Naive thymus-derived CD8-positive, alpha-beta T cell (primary cell): ENCODE measurements at regions not wholly inside any gene's neighbourhood (a gene's known extent, or its start where the extent isn't known, plus 50 kb on each side); places are given as distances from the start of the nearest gene placed in this dataset.

Experiments
- ATAC-seq, 2 donors: fragments of 150-1000 bp; cut with Tn5 transposase in 1 of 2; sonication (Bioruptor Pico), chemical (Tn5 transposase) in 1 of 2; 1 replicate in 1 of 2; 2 replicates in 1 of 2; pipeline ENCODE4 v1.10.0; 2021; ENCODE audit warnings: mild to moderate bottlenecking in 2 of 2, moderate library complexity in 2 of 2
- POLR2A ChIA-PET: fragments of 350-600 bp; sonication (Branson Sonifier 250); formaldehyde crosslinking; loops from one replicate; lab custom pipeline; 2021; ENCODE audit warnings: antibody characterized with exemption; lab: Charles Lee
- DNase-seq, 10 donors: peaks; one replicate each; pipeline versions ENCODE4 v3.0.0 to v3.0.0-alpha.2; 2020 to 2022
- H3K27ac Mint-ChIP-seq, 10 donors: one replicate each; pipeline ENCODE4 v1.8.0; 2020 to 2022; ENCODE audit warnings: mild to moderate bottlenecking in 10 of 10, mixed read lengths in 10 of 10, moderate library complexity in 4 of 10, inconsistent platforms in 1 of 10
- H3K27me3 Mint-ChIP-seq, 5 donors: one replicate each; pipeline ENCODE4 v1.8.0; 2021 to 2022; ENCODE audit warnings: mixed read lengths in 5 of 5
- H3K36me3 Mint-ChIP-seq, 3 donors: one replicate each; pipeline ENCODE4 v1.8.0; 2020 to 2022; ENCODE audit warnings: mixed read lengths in 3 of 3, mild to moderate bottlenecking in 2 of 3, inconsistent platforms in 1 of 3
- H3K4me1 Mint-ChIP-seq, 4 donors: one replicate each; pipeline ENCODE4 v1.8.0; 2021 to 2022; ENCODE audit warnings: mixed read lengths in 4 of 4
- H3K4me3 Mint-ChIP-seq, 10 donors: one replicate each; pipeline ENCODE4 v1.8.0; 2020 to 2022; ENCODE audit warnings: mild to moderate bottlenecking in 10 of 10, mixed read lengths in 10 of 10, moderate library complexity in 6 of 10, inconsistent platforms in 1 of 10
- H3K9me3 Mint-ChIP-seq, 9 donors: one replicate each; pipeline ENCODE4 v1.8.0; 2020 to 2022; ENCODE audit warnings: mixed read lengths in 9 of 9, mild to moderate bottlenecking in 3 of 9, inconsistent platforms in 1 of 9, moderate library complexity in 1 of 9

GRCh38 chr15:70204652-70205051 lies 106.9 kb upstream of the TLE3 start:
- POLR2A ChIA-PET: no interaction called here
- no peak for ATAC-seq
- no peaks in the 10 kb centered on the region for H3K4me1 Mint-ChIP-seq

GRCh38 chr15:70203981-70204560 lies 106.4 kb upstream of the TLE3 start:
- H3K27me3 Mint-ChIP-seq: peaks cover 0 to 4% (median 0%) of the 10 kb centered on the region in 5 donors
- no peaks in the 10 kb centered on the region for H3K4me1 Mint-ChIP-seq
- ATAC-seq (no peak), DNase-seq (peak in 1 of 10 donors; percentile 24)
- no peaks in the 10 kb centered on the region for H3K9me3 Mint-ChIP-seq
- no peaks in the 10 kb centered on the region for H3K36me3 Mint-ChIP-seq
- H3K27ac Mint-ChIP-seq: no peak overlapping the region
- no peak overlapping the region for H3K4me3 Mint-ChIP-seq
- POLR2A ChIA-PET: no interaction called here

More at GRCh38 chr15:70204652-70205051, 106.9 kb upstream of the TLE3 start:
- Mint-ChIP-seq H3K36me3 (no peaks in the 10 kb centered on the region), H3K27me3 (peaks cover 0 to 4% (median 0%) of the 10 kb centered on the region in 5 donors), H3K9me3 (no peaks in the 10 kb centered on the region), H3K4me3 (no peak overlapping the region), H3K27ac (no peak overlapping the region)
- DNase-seq: peak in 1 of 10 donors; percentile 10

GRCh38 chr15:70202756-70203155 lies 105.0 kb upstream of the TLE3 start:
- no peaks in the 10 kb centered on the region for H3K36me3 Mint-ChIP-seq
- POLR2A ChIA-PET: no interaction called here
- H3K9me3 Mint-ChIP-seq: no peaks in the 10 kb centered on the region
- no peaks in the 10 kb centered on the region for H3K4me1 Mint-ChIP-seq
- ATAC-seq (no peak), DNase-seq (no peak)
- no peak overlapping the region for H3K4me3 Mint-ChIP-seq
- peak overlapping the region in 1 of 10 donors; percentile 66 for H3K27ac Mint-ChIP-seq
- peaks cover 0 to 4% (median 0%) of the 10 kb centered on the region in 5 donors for H3K27me3 Mint-ChIP-seq

- Mint-ChIP-seq H3K4me3 (no peak overlapping the region), H3K9me3 (no peaks in the 10 kb centered on the region), H3K4me1 (no peaks in the 10 kb centered on the region), H3K27me3 (peaks cover 0 to 3% (median 0%) of the 10 kb centered on the region in 5 donors), H3K36me3 (no peaks in the 10 kb centered on the region), H3K27ac (no peak overlapping the region)
- ATAC-seq: no peak
- POLR2A ChIA-PET: no interaction called here
- peak in 1 of 10 donors; percentile 6 for DNase-seq
These were observed 103.7 kb upstream of the TLE3 start for GRCh38 chr15:70201425-70201775.

- peak in 1 of 10 donors; percentile 53 for DNase-seq
- no peaks in the 10 kb centered on the region for H3K36me3 Mint-ChIP-seq
- peaks cover 0 to 2% (median 0%) of the 10 kb centered on the region in 5 donors for H3K27me3 Mint-ChIP-seq
- no peak overlapping the region for H3K27ac Mint-ChIP-seq
- H3K4me1 Mint-ChIP-seq: no peaks in the 10 kb centered on the region
- no peak overlapping the region for H3K4me3 Mint-ChIP-seq
- H3K9me3 Mint-ChIP-seq: no peaks in the 10 kb centered on the region
- no peak for ATAC-seq
- POLR2A ChIA-PET: no interaction called here
These were observed 103.1 kb upstream of the TLE3 start for GRCh38 chr15:70200511-70201424.

- Mint-ChIP-seq H3K27ac (no peak overlapping the region), H3K4me3 (no peak overlapping the region), H3K36me3 (no peaks in the 10 kb centered on the region), H3K4me1 (no peaks in the 10 kb centered on the region), H3K9me3 (no peaks in the 10 kb centered on the region), H3K27me3 (peaks cover 0 to 2% (median 0%) of the 10 kb centered on the region in 5 donors)
- ATAC-seq (no peak), DNase-seq (peak in 1 of 10 donors; percentile 35)
- POLR2A ChIA-PET: no interaction called here
These were observed 102.1 kb upstream of the TLE3 start for GRCh38 chr15:70199540-70200410.

GRCh38 chr15:70199124-70199482 lies 101.4 kb upstream of the TLE3 start:
- no peak for DNase-seq

GRCh38 chr15:70198441-70199123 lies 100.9 kb upstream of the TLE3 start:
- no peaks in the 10 kb centered on the region for H3K36me3 Mint-ChIP-seq
- no peaks in the 10 kb centered on the region for H3K4me1 Mint-ChIP-seq
- ATAC-seq (no peak), DNase-seq (peak in 1 of 10 donors; percentile 50)
- no peak overlapping the region for H3K27ac Mint-ChIP-seq
- H3K27me3 Mint-ChIP-seq: peaks cover 0 to 2% (median 0%) of the 10 kb centered on the region in 5 donors
- no peak overlapping the region for H3K4me3 Mint-ChIP-seq
- H3K9me3 Mint-ChIP-seq: no peaks in the 10 kb centered on the region
- POLR2A ChIA-PET: no interaction called here

More at GRCh38 chr15:70199124-70199482, 101.4 kb upstream of the TLE3 start:
- Mint-ChIP-seq H3K4me3 (no peak overlapping the region), H3K36me3 (no peaks in the 10 kb centered on the region), H3K27ac (no peak overlapping the region), H3K9me3 (no peaks in the 10 kb centered on the region), H3K4me1 (no peaks in the 10 kb centered on the region), H3K27me3 (peaks cover 0 to 2% (median 0%) of the 10 kb centered on the region in 5 donors)
- POLR2A ChIA-PET: no interaction called here
- ATAC-seq: no peak

- DNase-seq (no peak), ATAC-seq (no peak)
- H3K4me3 Mint-ChIP-seq: no peak overlapping the region
- H3K36me3 Mint-ChIP-seq: no peaks in the 10 kb centered on the region
- POLR2A ChIA-PET: interaction anchor here (0.5 kb wide), 1 partner anchor 30 kb away, joined by 3 read pairs; no protein-coding TSS in a partner anchor
- H3K4me1 Mint-ChIP-seq: no peaks in the 10 kb centered on the region
- no peak overlapping the region for H3K27ac Mint-ChIP-seq
- H3K27me3 Mint-ChIP-seq: peaks cover 0 to 2% (median 0%) of the 10 kb centered on the region in 5 donors
- H3K9me3 Mint-ChIP-seq: no peaks in the 10 kb centered on the region
These were observed 100.2 kb upstream of the TLE3 start for GRCh38 chr15:70197945-70198361.

- H3K27me3 Mint-ChIP-seq: peaks cover 0 to 2% (median 0%) of the 10 kb centered on the region in 5 donors
- DNase-seq: peak in 1 of 10 donors; percentile 41
- ATAC-seq: no peak
- H3K9me3 Mint-ChIP-seq: peaks cover 0 to under 1% (median 0%) of the 10 kb centered on the region in 9 donors
- no peaks in the 10 kb centered on the region for H3K36me3 Mint-ChIP-seq
- no peak overlapping the region for H3K4me3 Mint-ChIP-seq
- H3K27ac Mint-ChIP-seq: peak overlapping the region in 1 of 10 donors; percentile 2
- POLR2A ChIA-PET: interaction anchor here (0.5 kb wide), 1 partner anchor 29 kb away, joined by 3 read pairs; no protein-coding TSS in a partner anchor
- H3K4me1 Mint-ChIP-seq: no peaks in the 10 kb centered on the region
These were observed 99.7 kb upstream of the TLE3 start for GRCh38 chr15:70197318-70197944.

GRCh38 chr15:70196372-70197316 lies 98.9 kb upstream of the TLE3 start:
- no peaks in the 10 kb centered on the region for H3K4me1 Mint-ChIP-seq
- peaks cover 0 to 5% (median 3%) of the 10 kb centered on the region in 3 donors for H3K36me3 Mint-ChIP-seq
- ATAC-seq (no peak), DNase-seq (no peak)
- peak overlapping the region in 2 of 10 donors; percentile 2 to 31 for H3K27ac Mint-ChIP-seq
- H3K27me3 Mint-ChIP-seq: peaks cover 0 to 2% (median 0%) of the 10 kb centered on the region in 5 donors
- peaks cover 0 to 9% (median 4%) of the 10 kb centered on the region in 9 donors for H3K9me3 Mint-ChIP-seq
- H3K4me3 Mint-ChIP-seq: no peak overlapping the region
- POLR2A ChIA-PET: no interaction called here
